Bone marrow (tissue), 2 donors: ENCODE measurements at regions not wholly inside any gene's neighbourhood (a gene's known extent, or its start where the extent isn't known, plus 50 kb on each side); places are given as distances from the start of the nearest gene placed in this dataset.

Experiments used
- DNase-seq, 2 donors: peaks; one replicate each; lab custom pipeline; 2025; lab: John Stamatoyannopoulos, UW

DNA sequence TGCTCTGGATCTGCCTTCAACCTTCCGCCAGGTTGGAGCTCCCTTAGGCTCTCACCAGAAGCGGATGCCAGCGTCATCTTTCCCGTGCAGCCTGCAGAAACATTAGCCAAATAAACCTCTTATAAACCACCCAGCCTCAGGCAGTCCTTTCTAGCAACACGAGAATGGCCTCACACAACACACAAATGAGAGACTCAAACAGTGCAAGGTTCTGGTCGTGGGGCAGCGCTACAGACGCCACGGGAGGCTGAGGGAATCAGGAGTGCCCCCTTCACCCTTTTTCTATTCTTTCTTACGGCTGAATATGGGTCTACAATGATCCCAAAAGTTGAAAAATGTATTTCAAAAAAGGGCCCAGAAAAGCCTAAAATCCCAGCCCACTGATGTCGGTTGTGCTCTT, 96.4 kb downstream of the FOXL3 start:
- no peak for DNase-seq

DNA sequence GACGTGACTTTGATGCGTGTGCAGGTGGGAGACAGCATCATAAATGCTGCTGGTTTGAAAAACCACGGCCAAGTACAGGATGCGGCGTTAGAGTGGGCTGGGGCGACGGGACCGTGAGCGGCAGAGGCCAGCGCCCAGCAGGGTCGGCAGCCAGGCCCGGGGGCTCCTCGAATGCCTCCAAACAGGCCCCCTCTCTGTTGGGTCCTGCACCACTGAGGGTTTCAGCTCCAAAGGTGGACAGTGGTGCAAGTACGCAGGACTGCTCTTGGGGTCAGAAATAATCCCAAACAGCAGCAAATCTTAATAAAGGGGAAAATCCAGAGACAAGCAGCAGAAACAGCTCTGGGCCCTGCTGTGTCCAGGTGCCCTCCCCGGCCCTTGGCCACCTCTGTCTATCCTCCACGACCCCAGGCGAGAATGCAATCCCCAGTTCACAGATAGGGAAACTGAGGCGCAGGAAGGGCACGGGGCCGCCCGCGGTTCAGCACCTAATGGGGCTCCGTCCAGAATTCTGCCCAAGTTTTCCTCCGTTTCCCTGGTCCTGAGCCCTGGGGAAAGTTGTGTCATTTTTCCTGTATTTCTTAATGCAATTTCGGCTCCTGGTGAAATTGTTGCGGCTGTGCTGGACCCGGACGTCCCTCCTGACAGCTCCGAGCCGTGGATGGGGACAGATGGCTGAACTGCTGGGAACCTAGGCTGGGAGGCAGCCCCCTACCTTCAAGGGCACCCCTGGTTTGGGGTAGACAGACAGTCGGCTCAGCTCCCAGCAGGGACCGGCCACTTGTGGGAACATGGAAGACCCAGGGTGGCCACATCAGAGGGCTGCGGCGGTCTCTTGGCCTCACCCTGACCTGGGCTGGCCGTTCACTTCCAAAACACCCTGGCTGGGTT, 97.4 kb downstream of the FOXL3 start:
- no peak for DNase-seq

- DNase-seq: no peak
These were observed 98.3 kb downstream of the FOXL3 start for GRCh38 chr7:388023-388960.

- no peak for DNase-seq
These were observed 99.2 kb downstream of the FOXL3 start for GRCh38 chr7:388961-389701.

- DNase-seq: no peak
These were observed 100.1 kb downstream of the FOXL3 start for GRCh38 chr7:389911-390601.

DNA sequence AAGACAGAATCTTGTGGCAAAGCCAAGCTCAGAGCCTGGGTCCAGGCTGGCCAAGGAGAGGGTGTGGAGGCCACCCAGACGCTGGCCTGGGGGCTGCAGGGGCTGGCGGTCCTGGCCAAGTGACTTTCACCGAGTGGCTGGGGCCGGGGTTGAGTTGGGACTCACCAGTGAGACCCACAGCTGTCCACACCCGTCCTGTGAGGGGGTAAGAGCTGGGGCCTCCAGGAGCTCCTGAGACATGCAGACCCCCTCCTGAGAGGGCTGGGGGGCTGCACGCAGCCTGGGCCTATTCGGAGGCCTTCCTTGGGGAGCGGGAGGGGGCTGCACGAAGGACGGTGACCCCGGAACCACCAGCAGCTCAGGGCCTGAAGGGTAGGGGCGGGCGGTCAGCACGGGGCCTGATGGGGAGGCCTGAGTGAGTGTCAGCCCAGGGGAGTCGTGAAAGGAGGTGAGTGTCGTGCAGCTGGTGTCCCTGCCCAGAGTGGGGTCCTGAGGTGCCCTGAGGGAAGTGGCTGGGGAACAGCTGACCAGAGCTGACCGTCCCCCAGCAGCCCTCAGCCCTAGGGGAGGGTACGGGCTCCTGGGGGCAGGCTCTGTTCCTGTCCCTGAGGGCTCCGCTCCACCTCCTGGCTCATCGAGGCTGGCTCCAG, 100.9 kb downstream of the FOXL3 start:
- DNase-seq: no peak

DNA sequence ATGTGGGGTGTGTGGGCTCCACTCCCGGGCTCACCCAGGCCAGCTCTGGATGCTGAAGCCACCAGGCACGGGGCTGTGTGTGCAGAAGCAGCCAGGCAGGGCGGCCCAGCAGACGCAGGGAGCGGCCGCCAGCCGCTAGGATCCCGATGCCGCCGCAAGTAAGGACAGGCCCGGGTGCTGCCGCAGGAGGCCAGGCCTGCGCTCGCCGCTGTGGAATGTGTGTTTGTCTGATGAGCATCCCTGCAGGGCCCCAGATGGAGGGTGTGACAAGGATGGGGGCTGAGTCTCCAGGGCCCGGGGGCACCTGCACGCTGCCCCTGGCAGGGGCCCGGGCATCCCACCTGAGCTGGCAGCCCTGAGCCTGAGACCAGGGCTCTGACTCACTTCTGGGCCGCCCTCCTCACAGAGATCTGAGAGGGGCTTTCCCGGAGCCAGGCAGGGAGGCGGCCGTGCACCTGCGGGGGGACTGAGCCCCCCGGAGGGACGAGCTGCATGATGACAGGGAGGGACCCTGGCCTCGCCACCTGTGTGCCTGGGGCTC, 101.5 kb downstream of the FOXL3 start:
- DNase-seq: no peak

- no peak for DNase-seq
These were observed 102.1 kb downstream of the FOXL3 start for GRCh38 chr7:391961-392524.

DNA sequence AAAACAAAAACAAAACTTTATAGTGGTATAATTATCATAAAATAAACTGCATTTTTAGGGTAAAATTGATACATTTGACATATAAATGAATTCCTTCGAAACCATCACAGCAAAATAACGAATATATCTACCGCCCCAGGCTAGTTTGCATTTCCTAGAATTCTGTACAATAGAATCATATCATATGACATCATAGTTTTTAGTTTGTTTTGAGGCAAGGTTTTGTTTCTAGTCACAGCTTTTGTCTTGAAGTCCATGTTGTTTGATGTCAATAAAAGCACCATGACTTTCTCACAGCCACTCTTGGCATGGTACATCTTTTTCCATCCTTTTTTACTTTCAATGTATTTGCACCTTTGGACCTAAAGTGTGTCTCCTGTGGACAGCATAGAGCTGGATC, 102.9 kb downstream of the FOXL3 start:
- DNase-seq: no peak

- no peak for DNase-seq
These were observed 105.7 kb downstream of the FOXL3 start for GRCh38 chr7:395643-396042.

DNA sequence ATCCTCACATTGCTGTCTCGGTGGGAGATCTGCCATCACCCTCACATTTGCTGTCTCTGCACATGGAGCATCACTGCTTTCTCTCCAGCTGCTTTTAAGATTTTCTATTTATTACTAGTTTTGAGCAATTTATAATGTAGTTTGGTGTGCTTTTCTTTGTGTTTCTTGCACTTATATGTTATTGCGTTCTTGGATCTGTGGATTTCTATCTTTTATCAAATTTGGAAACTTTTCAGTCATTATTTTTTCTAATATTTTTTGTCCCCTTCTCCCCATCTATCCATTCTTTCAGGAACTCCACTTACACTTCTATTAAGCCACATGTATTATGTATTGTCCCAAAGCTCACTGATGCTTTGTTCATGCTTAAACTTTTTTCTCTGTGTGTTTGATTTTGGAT, 108.9 kb downstream of the FOXL3 start:
- DNase-seq: no peak

DNA sequence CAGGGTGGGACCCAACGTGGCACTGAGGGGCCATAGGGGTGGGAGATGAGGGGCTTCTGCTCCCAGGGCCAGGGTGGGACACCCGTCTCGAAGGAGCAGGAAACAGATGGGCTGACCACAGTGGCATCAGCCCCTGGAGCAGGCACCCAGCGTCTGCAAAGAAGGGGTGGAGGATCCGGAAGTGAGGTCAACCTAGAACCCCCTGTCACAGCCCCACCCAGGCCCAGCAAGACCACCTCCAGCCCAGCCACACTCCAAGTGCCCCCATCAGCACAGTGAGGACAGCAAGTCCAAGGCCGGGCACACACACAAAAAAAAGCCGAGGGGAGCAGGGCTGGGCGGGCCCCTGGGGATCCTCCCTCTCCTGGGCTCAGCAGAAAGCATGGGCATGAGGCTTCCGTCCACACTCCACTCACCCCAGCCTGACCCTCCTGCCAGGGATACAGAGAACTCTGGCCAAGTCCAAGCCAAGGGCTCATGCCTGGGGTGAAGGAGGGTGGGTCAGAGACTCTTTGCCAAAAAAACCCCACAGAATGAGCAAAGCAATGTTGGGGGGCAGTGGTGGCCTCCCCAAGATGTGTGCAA, 111.0 kb downstream of the FOXL3 start:
- DNase-seq: no peak

GRCh38 chr7:401495-401894, 111.5 kb downstream of the FOXL3 start:
- no peak for DNase-seq

DNA sequence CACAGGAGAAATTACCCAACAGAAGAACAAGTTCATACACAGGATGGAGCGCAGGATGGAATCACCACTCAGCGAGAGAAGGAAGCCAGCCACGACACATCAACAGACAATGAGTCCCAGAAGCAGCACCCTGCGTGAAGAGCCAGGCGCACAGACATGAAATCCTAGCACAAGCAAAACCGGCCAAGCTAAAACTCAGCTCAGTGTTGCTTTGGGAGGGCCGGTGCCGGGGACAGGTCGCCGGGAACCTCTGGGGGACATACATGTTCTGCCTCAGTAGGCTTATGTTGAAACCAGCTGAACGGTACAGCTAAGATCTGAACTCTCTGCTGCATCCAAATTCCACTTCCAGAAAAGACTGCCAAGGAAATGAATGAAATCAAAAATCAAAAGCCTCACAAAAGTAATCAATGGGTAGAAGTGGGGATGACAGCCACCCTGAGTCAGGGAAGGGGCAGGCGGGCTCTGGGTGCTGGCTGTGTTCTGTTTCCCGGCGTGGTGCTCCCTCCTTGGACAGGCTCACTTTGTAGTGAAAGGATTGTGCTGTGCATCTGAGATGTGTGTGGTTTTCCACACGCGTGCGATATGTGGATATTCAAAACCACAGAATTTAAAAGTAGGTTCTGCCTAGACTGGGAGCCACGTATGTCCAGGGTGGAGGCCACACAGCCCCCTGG, 114.7 kb downstream of the PDGFA start:
- DNase-seq: no peak

DNA sequence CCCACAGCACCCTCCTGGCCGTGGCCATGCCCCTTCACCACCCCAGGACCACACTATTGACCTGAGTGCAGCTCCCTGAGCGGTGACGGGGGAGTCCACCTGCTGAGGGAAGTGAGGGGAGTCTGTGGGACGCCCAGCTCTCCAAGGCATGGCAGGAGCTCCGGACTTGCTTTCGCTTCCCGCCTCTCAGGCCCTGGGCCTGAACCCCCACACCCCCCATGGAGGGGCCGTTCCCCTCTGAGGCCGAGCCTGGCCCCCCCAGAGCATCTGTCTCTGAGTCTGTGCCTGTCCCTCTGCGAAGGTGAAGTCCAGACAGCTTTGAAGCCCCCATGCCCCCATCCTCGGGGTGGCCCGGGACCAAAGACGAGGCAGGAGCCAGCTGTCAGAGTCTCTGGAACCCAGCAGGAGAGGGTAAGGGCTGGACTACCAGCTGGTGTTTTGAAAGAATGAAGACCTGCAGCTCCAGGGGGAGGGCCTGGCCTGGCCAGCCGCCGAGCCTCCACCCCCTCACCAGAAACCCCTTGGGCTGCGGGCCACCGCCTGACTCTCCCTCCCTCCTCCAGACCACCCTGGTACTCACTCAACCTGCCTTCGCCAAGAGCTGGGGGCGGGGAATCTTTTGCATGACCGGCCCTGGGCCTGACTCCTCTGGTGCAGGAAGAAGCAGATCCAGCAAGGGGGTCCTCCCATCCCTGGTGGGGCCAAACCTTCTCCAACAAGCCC, 114.0 kb downstream of the PDGFA start:
- DNase-seq: no peak

DNA sequence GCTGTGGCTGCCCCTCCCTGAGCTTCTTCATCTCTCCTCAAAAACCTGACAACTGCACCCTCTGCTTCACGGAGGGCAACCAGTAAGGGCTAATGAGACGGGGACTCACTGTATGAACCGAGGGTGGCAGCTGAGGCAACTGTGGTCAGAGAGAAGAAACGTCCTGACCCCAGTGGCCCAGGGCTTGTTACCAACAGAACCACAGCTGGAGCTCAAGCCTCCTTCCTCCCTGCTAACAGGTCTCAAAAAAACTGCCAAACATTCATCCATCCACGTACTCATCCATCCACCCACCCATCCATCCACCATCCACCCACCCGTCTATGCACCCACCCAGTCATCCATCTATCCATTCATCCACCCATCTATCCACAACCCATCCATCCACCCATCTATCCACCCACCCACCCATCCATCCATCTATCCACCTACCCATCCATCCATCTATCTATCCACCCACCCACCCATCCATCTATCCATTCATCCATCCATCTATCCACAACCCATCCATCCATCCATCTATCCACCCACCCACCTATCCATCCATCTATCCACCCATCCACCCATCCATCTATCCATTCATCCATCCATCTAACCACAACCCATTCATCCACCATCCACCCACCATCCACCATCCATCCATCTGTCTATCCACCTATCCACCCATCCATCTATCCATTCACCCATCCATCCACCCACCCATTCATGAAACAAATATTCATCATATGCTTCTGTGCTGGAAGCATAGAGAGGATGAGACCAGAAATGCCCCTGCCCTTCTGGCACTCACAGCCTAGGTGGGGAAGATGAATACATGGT, 111.7 kb downstream of the PDGFA start:
- no peak for DNase-seq

DNA sequence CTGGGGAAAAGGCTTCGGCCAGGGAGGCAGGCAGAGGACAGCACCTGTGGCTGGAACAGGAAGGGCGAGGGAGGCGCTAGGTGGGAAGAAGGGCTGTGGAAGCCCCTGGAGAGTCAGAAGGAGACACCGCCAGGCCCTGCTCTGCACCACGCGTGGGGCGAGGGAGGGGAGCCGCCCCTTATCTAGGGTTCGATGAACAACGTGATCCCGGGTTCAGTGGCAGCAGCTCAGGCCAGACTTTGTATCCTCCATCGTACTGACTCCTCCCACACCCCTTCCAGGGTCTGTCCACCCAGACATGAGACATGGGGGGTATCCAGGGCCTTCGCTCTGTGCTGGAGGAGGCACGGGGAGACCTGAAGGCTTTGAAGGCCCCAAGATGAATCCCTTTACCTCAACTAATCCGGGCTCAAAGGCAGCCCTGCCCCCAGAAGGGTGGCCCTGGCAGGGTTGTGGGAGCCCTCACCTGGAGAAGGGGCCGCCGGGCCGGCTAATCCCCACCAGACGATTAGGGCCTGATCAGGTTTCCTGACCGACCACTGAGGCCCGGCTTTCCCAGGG, 110.8 kb downstream of the PDGFA start:
- DNase-seq: no peak
